PC-3 (cell line): ENCODE measurements at regions not wholly inside any gene's neighbourhood (a gene's known extent, or its start where the extent isn't known, plus 50 kb on each side); places are given as distances from the start of the nearest gene placed in this dataset.

Experiments
- CTCF ChIP-seq: fragments of 300-600 bp; sonication (generic); conservative IDR thresholded peaks from 2 replicates; pipeline ENCODE4 v1.5.1; 2017; ENCODE audit warnings: antibody characterized with exemption, low read depth, mild to moderate bottlenecking, low read length
- EZH2phosphoT487 ChIP-seq: fragments of 300-600 bp; sonication (generic); IDR thresholded peaks from 2 replicates; pipeline ENCODE4 v1.6.1; 2018; ENCODE audit warnings: mild to moderate bottlenecking, antibody characterized with exemption, low read length, borderline replicate concordance

- no peak for TF ChIP-seq CTCF
- no peak for TF ChIP-seq EZH2phosphoT487
Observed at GRCh38 chr12:105803292-105803691, 335.5 kb downstream of the NUAK1 start.
